ENCODE measurements at regions not wholly inside any gene's neighbourhood (a gene's known extent, or its start where the extent isn't known, plus 50 kb on each side); places are given as distances from the start of the nearest gene placed in this dataset.

DNA sequence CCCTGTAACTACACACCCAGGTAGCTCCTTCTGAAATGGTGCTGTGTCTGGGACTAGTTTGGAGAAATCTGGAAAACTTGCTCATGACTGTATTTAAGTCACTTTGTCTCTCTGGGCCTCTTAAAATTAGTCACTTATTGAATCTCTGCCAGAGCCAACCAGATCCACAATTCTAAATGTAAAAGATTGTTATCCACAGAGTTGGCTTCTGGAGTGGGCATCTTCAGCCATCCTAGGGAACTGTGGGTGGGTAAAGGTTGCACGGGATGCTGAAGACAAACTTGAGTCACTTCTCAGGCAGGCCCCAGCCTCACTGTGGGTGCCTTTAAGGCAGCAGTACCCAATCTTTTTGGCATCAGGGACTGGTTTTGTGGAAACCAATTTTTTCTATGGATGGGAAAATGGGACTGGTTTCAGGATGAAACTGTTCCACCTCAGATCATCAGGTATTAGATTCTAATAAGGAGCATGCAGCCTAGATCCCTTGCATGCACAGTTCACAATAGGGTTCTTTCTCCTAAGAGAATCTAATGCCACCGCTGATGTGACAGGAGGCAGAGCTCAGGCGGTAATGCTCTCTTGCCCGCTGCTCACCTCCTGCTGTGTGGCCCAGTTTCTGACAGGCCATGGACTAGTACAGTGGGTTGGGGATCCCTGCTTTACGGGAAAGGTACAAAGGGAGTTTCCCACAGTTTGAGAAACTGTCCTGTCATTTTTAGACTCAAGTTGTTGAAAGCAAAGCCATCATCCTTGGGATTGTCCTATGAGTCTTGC is 98.3 kb upstream of the SPRED2 start:
- TF ChIP-seq CTCF (IDR thresholded peaks at IDR 0.05; ENCODE audit: control insufficient read depth, insufficient read depth, low read depth, low read length, missing control alignments) = no peak
- DNase-seq (ENCODE audit: low read depth) = peak; percentile 48
- H3K4me3 ChIP-seq (ENCODE audit: control insufficient read depth, low read depth, low read length) = no peak overlapping the region

GRCh38 chr2:65529419-65529818 is 97.0 kb upstream of the SPRED2 start:
- TF ChIP-seq CTCF (IDR thresholded peaks at IDR 0.05; ENCODE audit: control insufficient read depth, insufficient read depth, low read depth, low read length, missing control alignments) = no peak
- no peak overlapping the region for H3K4me3 ChIP-seq (ENCODE audit: control insufficient read depth, low read depth, low read length)
- DNase-seq (ENCODE audit: low read depth) = no peak

- H3K4me3 ChIP-seq (ENCODE audit: control insufficient read depth, low read depth, low read length) = no peak overlapping the region
- no peak for TF ChIP-seq CTCF (IDR thresholded peaks at IDR 0.05; ENCODE audit: control insufficient read depth, insufficient read depth, low read depth, low read length, missing control alignments)
- DNase-seq (ENCODE audit: low read depth) = no peak
Observed at GRCh38 chr2:65528241-65528574, 95.8 kb upstream of the SPRED2 start.

- H3K4me3 ChIP-seq (ENCODE audit: control insufficient read depth, low read depth, low read length) = no peak overlapping the region
- DNase-seq (ENCODE audit: low read depth) = no peak
- TF ChIP-seq CTCF (IDR thresholded peaks at IDR 0.05; ENCODE audit: control insufficient read depth, insufficient read depth, low read depth, low read length, missing control alignments) = no peak
Observed at GRCh38 chr2:65527451-65528240, 95.2 kb upstream of the SPRED2 start.

DNA sequence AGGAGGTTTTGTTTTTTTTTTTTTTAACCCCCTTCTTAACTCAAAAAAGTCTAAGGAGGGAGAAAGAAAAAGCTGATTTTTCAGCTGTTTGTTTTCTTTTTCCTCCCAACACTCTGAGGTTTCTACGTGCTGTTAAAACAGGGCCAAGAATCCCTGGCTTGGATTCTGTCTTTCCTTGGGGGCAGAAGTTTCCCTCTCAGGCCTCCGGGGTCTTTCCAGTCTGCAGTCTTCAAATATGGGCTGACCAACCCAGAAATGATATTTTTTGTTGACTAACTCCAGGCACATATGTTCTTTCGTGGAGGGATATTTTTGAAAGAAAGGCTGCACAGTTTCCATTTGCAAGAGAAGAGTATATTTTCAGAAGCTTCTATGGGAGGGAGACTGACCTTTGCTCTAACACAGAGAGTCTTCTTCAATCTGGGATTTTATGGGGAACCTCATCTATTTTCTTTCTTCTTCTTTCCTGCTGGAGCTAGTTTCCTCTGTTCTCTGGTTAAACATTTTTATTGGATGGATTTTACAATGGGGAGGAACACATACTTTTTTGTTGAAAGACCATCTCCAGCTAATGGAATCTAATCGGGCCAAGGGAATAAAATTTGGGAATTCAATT is 93.3 kb upstream of the SPRED2 start:
- no peak for DNase-seq (ENCODE audit: low read depth)
- no peak for TF ChIP-seq CTCF (IDR thresholded peaks at IDR 0.05; ENCODE audit: control insufficient read depth, insufficient read depth, low read depth, low read length, missing control alignments)
- H3K4me3 ChIP-seq (ENCODE audit: control insufficient read depth, low read depth, low read length) = no peak overlapping the region

- DNase-seq (ENCODE audit: low read depth) = no peak
- no peak overlapping the region for H3K4me3 ChIP-seq (ENCODE audit: control insufficient read depth, low read depth, low read length)
- TF ChIP-seq CTCF (IDR thresholded peaks at IDR 0.05; ENCODE audit: control insufficient read depth, insufficient read depth, low read depth, low read length, missing control alignments) = no peak
Observed at GRCh38 chr2:65522922-65523321, 90.5 kb upstream of the SPRED2 start.
